ENCODE measurements at regions not wholly inside any gene's neighbourhood (a gene's known extent, or its start where the extent isn't known, plus 50 kb on each side); places are given as distances from the start of the nearest gene placed in this dataset.
A peak's percentile ranks its signal among the peaks of the same experiment; 100 is the strongest.

DNA sequence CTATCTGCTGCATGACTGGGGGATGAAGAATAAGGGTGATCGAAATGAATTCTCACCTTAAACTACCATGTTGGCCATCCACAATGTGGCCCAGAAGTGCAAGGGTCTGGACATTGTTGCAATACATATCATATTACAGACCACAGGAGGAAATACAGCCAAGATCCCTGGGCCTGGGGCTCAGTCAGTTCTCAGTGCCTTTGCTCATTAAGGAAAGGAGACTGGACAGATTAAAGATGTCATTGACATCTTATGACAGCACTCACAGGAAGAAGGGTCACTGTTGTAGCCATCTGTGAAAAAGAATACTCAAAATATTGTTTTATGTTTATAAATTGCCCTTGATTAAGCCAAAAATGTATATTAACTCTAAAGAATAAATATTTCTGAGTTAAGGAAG is 1345.2 kb downstream of the FSTL5 start:
- TF ChIP-seq, protein P1, sequence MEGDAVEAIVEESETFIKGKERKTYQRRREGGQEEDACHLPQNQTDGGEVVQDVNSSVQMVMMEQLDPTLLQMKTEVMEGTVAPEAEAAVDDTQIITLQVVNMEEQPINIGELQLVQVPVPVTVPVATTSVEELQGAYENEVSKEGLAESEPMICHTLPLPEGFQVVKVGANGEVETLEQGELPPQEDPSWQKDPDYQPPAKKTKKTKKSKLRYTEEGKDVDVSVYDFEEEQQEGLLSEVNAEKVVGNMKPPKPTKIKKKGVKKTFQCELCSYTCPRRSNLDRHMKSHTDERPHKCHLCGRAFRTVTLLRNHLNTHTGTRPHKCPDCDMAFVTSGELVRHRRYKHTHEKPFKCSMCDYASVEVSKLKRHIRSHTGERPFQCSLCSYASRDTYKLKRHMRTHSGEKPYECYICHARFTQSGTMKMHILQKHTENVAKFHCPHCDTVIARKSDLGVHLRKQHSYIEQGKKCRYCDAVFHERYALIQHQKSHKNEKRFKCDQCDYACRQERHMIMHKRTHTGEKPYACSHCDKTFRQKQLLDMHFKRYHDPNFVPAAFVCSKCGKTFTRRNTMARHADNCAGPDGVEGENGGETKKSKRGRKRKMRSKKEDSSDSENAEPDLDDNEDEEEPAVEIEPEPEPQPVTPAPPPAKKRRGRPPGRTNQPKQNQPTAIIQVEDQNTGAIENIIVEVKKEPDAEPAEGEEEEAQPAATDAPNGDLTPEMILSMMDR (IDR thresholded peaks at IDR 0.05; ENCODE audit: control extremely low read depth, extremely low read depth), result no peak
- H3K36me3 ChIP-seq (ENCODE audit: control insufficient read depth in 4 of 4, insufficient read depth in 4 of 4, low read length in 4 of 4), result no peaks in the 10 kb centered on the region
- H3K4me3 ChIP-seq, result no peak overlapping the region
- DNase-seq (peak; percentile 12 to 73 (median 65)), ATAC-seq (ENCODE audit: insufficient read depth, low FRiP score) (no peak)
- WGBS, 2 donors, result 79 to 80% methylated on average over 1 of the region's 1 CpG
- H3K27ac ChIP-seq (ENCODE audit: low read depth in 1 of 2, low read length in 1 of 2), result no peak overlapping the region
- H3K27me3 ChIP-seq (ENCODE audit: control insufficient read depth in 3 of 3, insufficient read depth in 3 of 3, low read length in 2 of 3), result no peaks in the 10 kb centered on the region
- H3K4me1 ChIP-seq (ENCODE audit: control insufficient read depth in 5 of 5, insufficient read depth in 5 of 5, low read length in 5 of 5), result no peaks in the 10 kb centered on the region
- H3K9ac ChIP-seq (ENCODE audit: insufficient read depth in 1 of 2, low read length in 2 of 2), result no peak overlapping the region
- no peaks in the 10 kb centered on the region for H3K9me3 ChIP-seq (ENCODE audit: control insufficient read depth in 4 of 4, insufficient read depth in 3 of 4, low read length in 3 of 4)

DNA sequence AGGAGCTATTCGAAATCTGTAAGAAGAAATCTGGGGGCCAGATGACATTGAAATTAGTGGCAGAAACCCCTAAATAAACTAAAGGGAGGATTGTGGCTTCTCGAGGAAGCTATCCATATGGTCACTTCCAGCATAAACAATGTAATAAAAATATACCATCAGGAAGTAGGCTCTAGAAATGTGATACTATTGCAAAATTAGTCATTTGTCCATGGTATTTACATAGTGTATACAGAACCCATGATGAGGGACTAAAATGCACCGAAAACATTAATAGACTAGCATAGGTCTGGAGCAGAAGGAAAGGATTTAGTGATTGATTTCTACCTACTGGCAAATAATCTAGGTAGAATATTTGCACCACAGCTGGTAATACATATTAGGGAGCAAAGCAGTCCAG is 1344.0 kb downstream of the FSTL5 start:
- ATAC-seq (ENCODE audit: insufficient read depth, low FRiP score), result no peak
- TF ChIP-seq, protein P1 (IDR thresholded peaks at IDR 0.05; ENCODE audit: control extremely low read depth, extremely low read depth), result no peak
- Histone ChIP-seq H3K27me3 (ENCODE audit: control insufficient read depth in 3 of 3, insufficient read depth in 3 of 3, low read length in 2 of 3) (no peaks in the 10 kb centered on the region), H3K27ac (ENCODE audit: low read depth in 1 of 2, low read length in 1 of 2) (no peak overlapping the region), H3K9ac (ENCODE audit: insufficient read depth in 1 of 2, low read length in 2 of 2) (no peak overlapping the region), H3K4me3 (no peak overlapping the region), H3K9me3 (ENCODE audit: control insufficient read depth in 4 of 4, insufficient read depth in 3 of 4, low read length in 3 of 4) (no peaks in the 10 kb centered on the region), H3K4me1 (ENCODE audit: control insufficient read depth in 5 of 5, insufficient read depth in 5 of 5, low read length in 5 of 5) (no peaks in the 10 kb centered on the region), H3K36me3 (ENCODE audit: control insufficient read depth in 4 of 4, insufficient read depth in 4 of 4, low read length in 4 of 4) (no peaks in the 10 kb centered on the region)
- WGBS, 2 donors, result 72 to 85% methylated on average over 3 of the region's 3 CpGs
- DNase-seq, result no peak

DNA sequence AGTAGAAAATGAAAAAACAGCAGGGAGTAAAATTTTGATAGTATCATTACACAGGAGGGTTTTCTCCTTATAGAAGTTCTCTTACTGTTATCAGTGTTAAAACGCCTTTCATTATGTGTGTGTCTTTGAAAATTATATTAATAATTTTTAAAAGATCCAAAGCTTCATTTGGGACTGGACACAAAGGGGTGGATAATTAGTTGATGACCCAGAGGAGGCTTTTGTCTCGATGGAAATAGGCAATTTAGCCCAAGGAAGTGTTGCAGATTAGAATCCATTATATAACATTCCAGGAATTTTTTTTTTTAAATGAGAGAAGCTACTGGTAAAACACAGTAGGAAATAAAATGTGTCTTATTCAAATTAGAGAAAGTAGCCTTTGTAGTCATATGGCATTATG is 1339.3 kb downstream of the FSTL5 start:
- Histone ChIP-seq H3K4me1 (ENCODE audit: control insufficient read depth in 5 of 5, insufficient read depth in 5 of 5, low read length in 5 of 5) (no peaks in the 10 kb centered on the region), H3K9me3 (ENCODE audit: control insufficient read depth in 4 of 4, insufficient read depth in 3 of 4, low read length in 3 of 4) (no peaks in the 10 kb centered on the region), H3K9ac (ENCODE audit: insufficient read depth in 1 of 2, low read length in 2 of 2) (no peak overlapping the region), H3K27ac (ENCODE audit: low read depth in 1 of 2, low read length in 1 of 2) (no peak overlapping the region), H3K27me3 (ENCODE audit: control insufficient read depth in 3 of 3, insufficient read depth in 3 of 3, low read length in 2 of 3) (no peaks in the 10 kb centered on the region), H3K4me3 (no peak overlapping the region), H3K36me3 (ENCODE audit: control insufficient read depth in 4 of 4, insufficient read depth in 4 of 4, low read length in 4 of 4) (no peaks in the 10 kb centered on the region)
- 67 to 72% methylated on average over 2 of the region's 2 CpGs for WGBS, 2 donors
- TF ChIP-seq, protein P1 (IDR thresholded peaks at IDR 0.05; ENCODE audit: control extremely low read depth, extremely low read depth), result no peak
- DNase-seq, result no peak
- ATAC-seq (ENCODE audit: insufficient read depth, low FRiP score), result no peak

DNA sequence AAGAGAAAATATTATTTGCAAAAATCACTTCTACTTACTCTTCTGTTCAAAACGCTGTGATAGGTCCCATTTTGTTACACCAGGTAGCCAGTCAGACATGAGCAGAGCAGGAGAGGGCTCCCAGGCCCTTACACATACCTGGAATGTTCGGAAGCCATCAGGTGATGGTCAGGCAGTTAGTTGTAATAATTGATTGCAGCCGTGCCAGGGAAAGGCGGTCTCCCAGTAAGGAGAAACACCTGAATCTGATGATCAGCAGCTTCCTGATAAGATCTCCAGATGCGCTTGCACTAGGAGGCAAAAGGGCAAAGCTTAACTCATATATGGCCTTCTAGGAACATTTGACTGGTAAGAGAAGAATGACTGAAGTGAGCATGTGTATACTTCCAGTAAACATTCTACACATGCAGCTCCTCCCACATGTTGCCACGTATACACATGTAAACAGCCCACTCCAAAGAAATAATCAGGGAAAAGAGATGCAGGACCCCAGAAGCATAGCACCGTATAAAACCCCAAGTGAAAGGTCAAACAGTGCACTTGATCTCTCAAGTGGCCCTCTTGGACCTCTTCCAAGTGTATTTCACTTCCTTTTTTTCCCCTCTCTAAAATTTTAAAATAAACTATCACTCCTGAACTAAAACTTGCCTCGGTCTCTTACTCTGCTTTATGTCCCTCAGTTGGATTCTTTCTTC is 1338.0 kb downstream of the FSTL5 start:
- Histone ChIP-seq H3K9me3 (ENCODE audit: control insufficient read depth in 4 of 4, insufficient read depth in 3 of 4, low read length in 3 of 4) (no peaks in the 10 kb centered on the region), H3K27me3 (ENCODE audit: control insufficient read depth in 3 of 3, insufficient read depth in 3 of 3, low read length in 2 of 3) (no peaks in the 10 kb centered on the region), H3K4me3 (no peak overlapping the region), H3K27ac (ENCODE audit: low read depth in 1 of 2, low read length in 1 of 2) (no peak overlapping the region), H3K36me3 (ENCODE audit: control insufficient read depth in 4 of 4, insufficient read depth in 4 of 4, low read length in 4 of 4) (no peaks in the 10 kb centered on the region), H3K9ac (ENCODE audit: insufficient read depth in 1 of 2, low read length in 2 of 2) (no peak overlapping the region), H3K4me1 (ENCODE audit: control insufficient read depth in 5 of 5, insufficient read depth in 5 of 5, low read length in 5 of 5) (no peaks in the 10 kb centered on the region)
- TF ChIP-seq, protein P1 (IDR thresholded peaks at IDR 0.05; ENCODE audit: control extremely low read depth, extremely low read depth), result no peak
- WGBS, 2 donors, result 74 to 82% methylated on average over 8 of the region's 8 CpGs
- DNase-seq, result no peak
- ATAC-seq (ENCODE audit: insufficient read depth, low FRiP score), result no peak

Data from lung (tissue), 11 donors.